Thyroid gland (tissue), 4 donors: ENCODE measurements at regions not wholly inside any gene's neighbourhood (a gene's known extent, or its start where the extent isn't known, plus 50 kb on each side); places are given as distances from the start of the nearest gene placed in this dataset.

ENCODE experiments used
- DNase-seq, 2 donors: peaks; one replicate each; pipeline ENCODE4 v3.0.0-alpha.2; 2019
- H3K27ac ChIP-seq, 3 donors: fragments of 200-600 bp; sonication (generic); 1 replicate in 2 of 3; 2 replicates in 1 of 3; pipeline ENCODE4 v1.5.1; 2016 to 2019; ENCODE audit warnings: mild to moderate bottlenecking in 1 of 3, moderate library complexity in 1 of 3
- H3K27me3 ChIP-seq: fragments of 200-600 bp; sonication (generic); one replicate; pipeline ENCODE4 v1.5.1; 2019
- H3K36me3 ChIP-seq, 2 donors: fragments of 200-600 bp; sonication (generic); one replicate each; pipeline ENCODE4 v1.5.1; 2016 to 2019
- H3K4me1 ChIP-seq, 2 donors: fragments of 200-600 bp; sonication (generic); one replicate each; pipeline ENCODE4 v1.5.1; 2017 to 2019
- H3K4me3 ChIP-seq, 3 donors: fragments of 200-600 bp; sonication (generic); replicated peaks in 1 of 3; 1 replicate in 2 of 3; 2 replicates in 1 of 3; pipeline ENCODE4 v1.5.1; 2016; ENCODE audit warnings: mild to moderate bottlenecking in 1 of 3
- H3K9me3 ChIP-seq: fragments of 200-600 bp; sonication (generic); one replicate; pipeline ENCODE4 v1.5.1; 2017
- CTCF ChIP-seq, 6 experiments: fragments of 200-600 bp in 3 of 6; fragments of 450-650 bp in 3 of 6; sonication (generic) in 3 of 6; IDR thresholded peaks; one replicate each; pipeline ENCODE4 v1.5.1; 2016 to 2019; ENCODE audit warnings: antibody characterized with exemption in 6 of 6, mild to moderate bottlenecking in 2 of 6, inconsistent platforms in 1 of 6, moderate library complexity in 1 of 6
- POLR2A ChIP-seq, 2 donors: fragments of 450-650 bp; IDR thresholded peaks; one replicate each; pipeline ENCODE4 v1.6.1; 2017; ENCODE audit warnings: antibody characterized with exemption in 2 of 2, mild to moderate bottlenecking in 2 of 2, moderate library complexity in 1 of 2
- WGBS, 2 donors: methylation state at CpG; one replicate each; pipeline ENCODE4 v1.1.5; 2017; 5-methylcytosine and 5-hydroxymethylcytosine counted together
- intact Hi-C: fragments of 100-400 bp; cut with DNase I; formaldehyde crosslinking; loops from one replicate; pipeline ENCODE4 v1.15.1; 2023

- intact Hi-C loops, result no loop called here
- Histone ChIP-seq H3K4me3 (no peak overlapping the region), H3K27ac (no peak overlapping the region), H3K27me3 (peaks cover 2% of the 10 kb centered on the region), H3K9me3 (no peaks in the 10 kb centered on the region), H3K36me3 (no peaks in the 10 kb centered on the region), H3K4me1 (no peaks in the 10 kb centered on the region)
- DNase-seq, result no peak
- 28 to 34% methylated on average over 11 of the region's 11 CpGs for WGBS, 2 donors
- TF ChIP-seq CTCF (IDR thresholded peaks at IDR 0.05), result no peak
- no peak for TF ChIP-seq POLR2A (IDR thresholded peaks at IDR 0.05)
Observed at GRCh38 chr14:101400830-101401229, 160.5 kb upstream of the DIO3 start.

GRCh38 chr14:101402936-101403660, 158.2 kb upstream of the DIO3 start:
- 87 to 90% methylated on average over 23 of the region's 23 CpGs for WGBS, 2 donors
- Histone ChIP-seq H3K9me3 (no peaks in the 10 kb centered on the region), H3K36me3 (no peaks in the 10 kb centered on the region), H3K4me1 (no peaks in the 10 kb centered on the region), H3K4me3 (no peak overlapping the region), H3K27ac (peak overlapping the region in 1 of 3 donors; percentile 24), H3K27me3 (peaks cover 2% of the 10 kb centered on the region)
- no peak for DNase-seq
- no peak for TF ChIP-seq POLR2A (IDR thresholded peaks at IDR 0.05)
- no peak for TF ChIP-seq CTCF (IDR thresholded peaks at IDR 0.05)
- intact Hi-C loops, result no loop called here

- Histone ChIP-seq H3K36me3 (no peaks in the 10 kb centered on the region), H3K4me3 (no peak overlapping the region), H3K4me1 (no peaks in the 10 kb centered on the region), H3K27me3 (peaks cover 2% of the 10 kb centered on the region), H3K27ac (no peak overlapping the region), H3K9me3 (no peaks in the 10 kb centered on the region)
- 72 to 75% methylated on average over 11 of the region's 11 CpGs for WGBS, 2 donors
- no peak for DNase-seq
- intact Hi-C loops, result no loop called here
- TF ChIP-seq CTCF (IDR thresholded peaks at IDR 0.05) (no peak), POLR2A (IDR thresholded peaks at IDR 0.05) (no peak)
Observed at GRCh38 chr14:101404426-101405170, 156.7 kb upstream of the DIO3 start.

DNA sequence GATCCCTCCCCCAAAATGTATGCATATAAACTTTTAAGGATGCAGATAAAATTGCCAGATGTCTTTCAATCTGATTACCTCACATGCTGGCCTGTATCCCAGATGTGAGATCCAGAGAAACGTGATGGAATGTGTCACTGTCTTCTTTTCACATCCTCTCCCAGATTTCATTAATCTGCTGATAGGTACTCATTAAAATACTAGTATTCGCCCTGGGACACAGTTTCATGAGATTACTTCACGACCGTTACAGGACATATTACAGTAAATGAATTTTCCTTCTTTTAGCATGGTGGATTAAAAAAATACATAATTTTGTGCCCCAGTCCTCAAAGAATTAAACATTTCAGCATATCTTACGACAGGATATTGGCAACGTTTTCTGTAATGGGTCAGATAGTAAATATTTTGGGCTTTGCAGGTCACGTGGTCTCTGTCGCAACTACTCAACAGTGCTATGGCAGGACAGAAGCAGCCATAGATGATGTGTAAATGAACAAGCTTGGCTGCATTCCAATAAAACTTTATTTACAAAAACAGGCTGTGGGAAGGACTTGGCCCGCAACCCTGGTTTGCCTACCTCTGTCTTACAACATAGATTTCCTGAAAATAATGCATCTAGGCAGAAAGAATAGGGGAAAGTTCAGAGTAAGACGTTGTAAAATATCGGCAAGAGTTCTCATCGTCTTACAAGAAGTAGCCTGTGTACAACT, 156.0 kb upstream of the DIO3 start:
- H3K4me1 ChIP-seq, result no peaks in the 10 kb centered on the region
- H3K36me3 ChIP-seq, result no peaks in the 10 kb centered on the region
- TF ChIP-seq POLR2A (IDR thresholded peaks at IDR 0.05) (no peak), CTCF (IDR thresholded peaks at IDR 0.05) (no peak)
- WGBS, 2 donors, result 77 to 81% methylated on average over 12 of the region's 12 CpGs
- H3K27me3 ChIP-seq, result peaks cover 2% of the 10 kb centered on the region
- no peaks in the 10 kb centered on the region for H3K9me3 ChIP-seq
- no peak overlapping the region for H3K4me3 ChIP-seq
- intact Hi-C loops, result no loop called here
- H3K27ac ChIP-seq, result no peak overlapping the region
- DNase-seq, result no peak
